Gastroesophageal sphincter (tissue), 3 donors: ENCODE measurements at regions not wholly inside any gene's neighbourhood (a gene's known extent, or its start where the extent isn't known, plus 50 kb on each side); places are given as distances from the start of the nearest gene placed in this dataset.

Experiments
- EP300 ChIP-seq: sonication (generic); formaldehyde crosslinking; IDR thresholded peaks from one replicate; pipeline ENCODE4 v1.6.1; 2017; ENCODE audit warnings: antibody characterized with exemption, mild to moderate bottlenecking
- POLR2A ChIP-seq, 2 donors: fragments of 450-650 bp; IDR thresholded peaks; one replicate each; pipeline ENCODE4 v1.6.1; 2017; ENCODE audit warnings: antibody characterized with exemption in 2 of 2, mild to moderate bottlenecking in 2 of 2, moderate library complexity in 1 of 2
- POLR2AphosphoS5 ChIP-seq: sonication (generic); formaldehyde crosslinking; IDR thresholded peaks from one replicate; pipeline ENCODE4 v1.6.1; 2017; ENCODE audit warnings: antibody characterized with exemption
- TF ChIP-seq, protein P1 (sequence below), 4 experiments: fragments of 200-600 bp in 2 of 4; fragments of 450-650 bp in 2 of 4; sonication (generic) in 1 of 4; IDR thresholded peaks; one replicate each; pipeline ENCODE4 v1.5.1; 2017 to 2019; ENCODE audit warnings: antibody characterized with exemption in 4 of 4, mild to moderate bottlenecking in 2 of 4, moderate library complexity in 2 of 4

DNA sequence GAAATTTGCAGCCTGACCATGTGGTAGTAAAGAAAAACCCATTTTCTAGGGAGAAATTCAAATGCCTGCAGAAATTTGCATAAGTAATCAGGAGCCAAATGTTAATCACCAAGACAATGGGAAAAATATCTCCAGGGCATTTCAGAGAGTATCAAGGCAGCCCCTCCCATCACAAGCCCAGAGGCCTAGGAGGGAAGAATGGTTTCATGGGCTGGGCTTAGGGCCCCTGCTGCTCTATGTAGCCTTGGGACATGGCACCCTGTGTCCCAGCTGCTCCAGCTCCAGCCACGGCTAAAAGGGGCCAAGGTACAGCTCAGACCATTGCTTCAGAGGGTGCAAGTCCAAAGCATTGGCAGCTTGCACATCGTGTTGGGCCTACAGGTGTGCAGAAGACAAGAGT lies 117.2 kb upstream of the RALGAPA2 start:
- TF ChIP-seq, protein P1, sequence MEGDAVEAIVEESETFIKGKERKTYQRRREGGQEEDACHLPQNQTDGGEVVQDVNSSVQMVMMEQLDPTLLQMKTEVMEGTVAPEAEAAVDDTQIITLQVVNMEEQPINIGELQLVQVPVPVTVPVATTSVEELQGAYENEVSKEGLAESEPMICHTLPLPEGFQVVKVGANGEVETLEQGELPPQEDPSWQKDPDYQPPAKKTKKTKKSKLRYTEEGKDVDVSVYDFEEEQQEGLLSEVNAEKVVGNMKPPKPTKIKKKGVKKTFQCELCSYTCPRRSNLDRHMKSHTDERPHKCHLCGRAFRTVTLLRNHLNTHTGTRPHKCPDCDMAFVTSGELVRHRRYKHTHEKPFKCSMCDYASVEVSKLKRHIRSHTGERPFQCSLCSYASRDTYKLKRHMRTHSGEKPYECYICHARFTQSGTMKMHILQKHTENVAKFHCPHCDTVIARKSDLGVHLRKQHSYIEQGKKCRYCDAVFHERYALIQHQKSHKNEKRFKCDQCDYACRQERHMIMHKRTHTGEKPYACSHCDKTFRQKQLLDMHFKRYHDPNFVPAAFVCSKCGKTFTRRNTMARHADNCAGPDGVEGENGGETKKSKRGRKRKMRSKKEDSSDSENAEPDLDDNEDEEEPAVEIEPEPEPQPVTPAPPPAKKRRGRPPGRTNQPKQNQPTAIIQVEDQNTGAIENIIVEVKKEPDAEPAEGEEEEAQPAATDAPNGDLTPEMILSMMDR (IDR thresholded peaks at IDR 0.05) = no peak
- TF ChIP-seq POLR2AphosphoS5 (no peak), POLR2A (IDR thresholded peaks at IDR 0.05) (no peak), EP300 (no peak)
